PC-9 (cell line): ENCODE measurements at regions not wholly inside any gene's neighbourhood (a gene's known extent, or its start where the extent isn't known, plus 50 kb on each side); places are given as distances from the start of the nearest gene placed in this dataset.

Source experiments
- BruUV-seq: library from RNA; stranded (reverse); fragments of 400-500 nt; replicated peaks from 2 replicates; lab custom pipeline; 2021; lab: Mats Ljungman, UMichigan
- CTCF ChIA-PET: fragments of 300-600 bp; sonication (Branson Sonifier 250); formaldehyde crosslinking; loops from one replicate; lab custom pipeline; 2022; ENCODE audit warnings: antibody characterized with exemption; lab: Charles Lee
- POLR2A ChIA-PET: fragments of 300-600 bp; sonication (Branson Sonifier 250); formaldehyde crosslinking; loops from one replicate; lab custom pipeline; 2022; ENCODE audit warnings: antibody characterized with exemption; ENCODE audit not compliant: unreplicated experiment; lab: Charles Lee
- DNase-seq, 2 experiments: peaks; one replicate each; pipeline versions ENCODE4 v3.0.0 to v3.0.0-alpha.2; 2015 to 2022; ENCODE audit warnings: mixed read lengths in 1 of 2
- H2AFZ ChIP-seq: fragments of 200-600 bp; sonication (generic); 2 replicates; pipeline ENCODE4 v1.8.1; 2017; ENCODE audit warnings: antibody characterized with exemption
- H3F3A ChIP-seq: fragments of 200-600 bp; sonication (generic); 2 replicates; pipeline ENCODE4 v1.8.1; 2017; ENCODE audit warnings: antibody characterized with exemption, mild to moderate bottlenecking, low read depth; ENCODE audit not compliant: insufficient read depth
- H3K27ac ChIP-seq: fragments of 200-600 bp; sonication (generic); 2 replicates; pipeline ENCODE4 v1.6.1; 2016; ENCODE audit warnings: mixed run types
- H3K27me3 ChIP-seq: fragments of 200-600 bp; sonication (generic); 2 replicates; pipeline ENCODE4 v1.6.1; 2016; ENCODE audit warnings: low read depth, mixed run types; ENCODE audit not compliant: insufficient read depth
- H3K36me3 ChIP-seq: fragments of 200-600 bp; sonication (generic); 2 replicates; pipeline ENCODE4 v1.6.1; 2016; ENCODE audit warnings: low read depth, mixed run types
- H3K4me1 ChIP-seq: fragments of 200-600 bp; sonication (generic); replicated peaks from 2 replicates; pipeline ENCODE4 v1.6.1; 2016; ENCODE audit warnings: mixed run types; ENCODE audit not compliant: insufficient read depth
- H3K4me2 ChIP-seq: fragments of 200-600 bp; sonication (generic); 2 replicates; pipeline ENCODE4 v1.6.1; 2017; ENCODE audit warnings: mixed run types
- H3K4me3 ChIP-seq: fragments of 200-600 bp; sonication (generic); 2 replicates; pipeline ENCODE4 v1.6.1; 2016; ENCODE audit warnings: mixed run types
- H3K79me2 ChIP-seq: fragments of 200-600 bp; sonication (generic); 2 replicates; pipeline ENCODE4 v1.6.1; 2017; ENCODE audit warnings: low read depth, mixed run types
- H3K9me2 ChIP-seq: fragments of 200-600 bp; sonication (generic); 2 replicates; pipeline ENCODE4 v1.8.1; 2017; ENCODE audit warnings: mild to moderate bottlenecking; ENCODE audit not compliant: insufficient read depth
- H3K9me3 ChIP-seq: fragments of 200-600 bp; sonication (generic); 2 replicates; pipeline ENCODE4 v1.8.1; 2016; ENCODE audit warnings: low read depth; ENCODE audit not compliant: insufficient read depth
- H4K20me1 ChIP-seq: fragments of 200-600 bp; sonication (generic); 2 replicates; pipeline ENCODE4 v1.8.1; 2017; ENCODE audit not compliant: insufficient read depth
- EZH2 ChIP-seq: fragments of 200-600 bp; sonication (generic); IDR thresholded peaks from 2 replicates; pipeline ENCODE4 v1.8.0; 2017; ENCODE audit warnings: antibody characterized with exemption, low read depth
- intact Hi-C: fragments of 100-400 bp; cut with micrococcal nuclease; formaldehyde crosslinking; loops from one replicate; pipeline ENCODE4 v1.10.0; 2022; ENCODE audit not compliant: unreplicated experiment
- TF ChIP-seq, protein P1 (sequence below): fragments of 200-600 bp; sonication (generic); conservative IDR thresholded peaks from 2 replicates; pipeline ENCODE4 v1.6.1; 2017; ENCODE audit warnings: mixed run types, antibody characterized with exemption, mild to moderate bottlenecking, moderate library complexity

- H3K27ac ChIP-seq, result no peak overlapping the region
- H3K4me2 ChIP-seq, result no peak overlapping the region
- H3F3A ChIP-seq, result no peaks in the 10 kb centered on the region
- H2AFZ ChIP-seq, result no peak overlapping the region
- no peak overlapping the region for H3K4me3 ChIP-seq
- H3K27me3 ChIP-seq, result no peaks in the 10 kb centered on the region
- H3K36me3 ChIP-seq, result no peaks in the 10 kb centered on the region
- no peaks in the 10 kb centered on the region for H3K9me2 ChIP-seq
- CTCF ChIA-PET, result no interaction called here
- no peak for DNase-seq
- H3K4me1 ChIP-seq, result no peaks in the 10 kb centered on the region
- no TSS peak for BruUV-seq
- H3K9me3 ChIP-seq, result no peaks in the 10 kb centered on the region
- TF ChIP-seq, protein P1, sequence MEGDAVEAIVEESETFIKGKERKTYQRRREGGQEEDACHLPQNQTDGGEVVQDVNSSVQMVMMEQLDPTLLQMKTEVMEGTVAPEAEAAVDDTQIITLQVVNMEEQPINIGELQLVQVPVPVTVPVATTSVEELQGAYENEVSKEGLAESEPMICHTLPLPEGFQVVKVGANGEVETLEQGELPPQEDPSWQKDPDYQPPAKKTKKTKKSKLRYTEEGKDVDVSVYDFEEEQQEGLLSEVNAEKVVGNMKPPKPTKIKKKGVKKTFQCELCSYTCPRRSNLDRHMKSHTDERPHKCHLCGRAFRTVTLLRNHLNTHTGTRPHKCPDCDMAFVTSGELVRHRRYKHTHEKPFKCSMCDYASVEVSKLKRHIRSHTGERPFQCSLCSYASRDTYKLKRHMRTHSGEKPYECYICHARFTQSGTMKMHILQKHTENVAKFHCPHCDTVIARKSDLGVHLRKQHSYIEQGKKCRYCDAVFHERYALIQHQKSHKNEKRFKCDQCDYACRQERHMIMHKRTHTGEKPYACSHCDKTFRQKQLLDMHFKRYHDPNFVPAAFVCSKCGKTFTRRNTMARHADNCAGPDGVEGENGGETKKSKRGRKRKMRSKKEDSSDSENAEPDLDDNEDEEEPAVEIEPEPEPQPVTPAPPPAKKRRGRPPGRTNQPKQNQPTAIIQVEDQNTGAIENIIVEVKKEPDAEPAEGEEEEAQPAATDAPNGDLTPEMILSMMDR, result no peak
- TF ChIP-seq EZH2, result no peak
- intact Hi-C loops, result no loop called here
- no peaks in the 10 kb centered on the region for H4K20me1 ChIP-seq
- POLR2A ChIA-PET, result no interaction called here
- H3K79me2 ChIP-seq, result no peaks in the 10 kb centered on the region
These were observed 145.9 kb upstream of the GHR start for GRCh38 chr5:42277293-42277692.

DNA sequence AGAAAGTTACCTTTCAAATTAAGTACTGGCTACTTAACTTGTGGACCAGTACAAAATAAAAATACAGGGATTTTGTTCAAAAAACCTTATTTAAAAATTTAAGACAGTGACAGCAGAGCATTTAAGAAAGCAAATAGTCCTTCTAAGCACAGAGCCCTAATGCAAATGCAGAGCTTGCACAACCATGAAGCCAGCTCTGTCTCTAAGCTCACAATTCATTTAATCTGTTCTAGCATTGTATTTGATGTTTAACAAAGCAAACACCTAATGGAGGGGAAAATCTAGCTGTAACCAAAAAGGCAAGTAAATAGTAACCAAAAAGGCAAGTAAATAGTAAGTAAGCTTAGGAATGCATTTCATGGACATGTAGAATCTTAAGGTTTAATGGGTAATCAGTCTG is 138.7 kb upstream of the GHR start:
- POLR2A ChIA-PET, result no interaction called here
- no peaks in the 10 kb centered on the region for H3K9me3 ChIP-seq
- no peak overlapping the region for H3K27ac ChIP-seq
- H4K20me1 ChIP-seq, result no peaks in the 10 kb centered on the region
- BruUV-seq, result no TSS peak
- no peaks in the 10 kb centered on the region for H3K27me3 ChIP-seq
- DNase-seq, result no peak
- H3K4me3 ChIP-seq, result no peak overlapping the region
- H3K79me2 ChIP-seq, result no peaks in the 10 kb centered on the region
- no peaks in the 10 kb centered on the region for H3K9me2 ChIP-seq
- CTCF ChIA-PET, result no interaction called here
- no peaks in the 10 kb centered on the region for H3K36me3 ChIP-seq
- no peak overlapping the region for H3K4me2 ChIP-seq
- H3K4me1 ChIP-seq, result no peaks in the 10 kb centered on the region
- intact Hi-C loops, result no loop called here
- no peaks in the 10 kb centered on the region for H3F3A ChIP-seq
- no peak overlapping the region for H2AFZ ChIP-seq
- TF ChIP-seq EZH2, result no peak
- TF ChIP-seq, protein P1, result no peak

DNA sequence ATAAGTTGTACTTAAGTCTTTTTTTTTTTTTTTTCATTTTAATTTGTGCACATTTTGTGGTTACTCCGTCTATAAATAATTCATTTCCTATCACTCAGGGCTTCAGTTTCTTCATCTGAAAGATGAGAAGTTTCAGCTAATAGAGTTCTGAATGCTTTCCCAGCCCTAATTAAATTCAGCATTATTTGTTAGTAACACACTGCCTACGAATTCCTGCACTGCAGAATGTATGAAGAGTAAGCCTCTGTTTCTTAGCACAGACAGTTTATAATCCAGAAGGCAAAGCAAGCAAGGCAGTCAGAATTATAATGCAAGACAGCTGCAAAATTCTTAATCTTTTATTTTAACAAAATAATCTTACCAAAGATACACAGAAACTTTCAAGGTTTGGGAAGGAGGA is 138.0 kb upstream of the GHR start:
- Histone ChIP-seq H2AFZ (no peak overlapping the region), H4K20me1 (no peaks in the 10 kb centered on the region), H3K79me2 (no peaks in the 10 kb centered on the region), H3K9me3 (no peaks in the 10 kb centered on the region), H3K36me3 (no peaks in the 10 kb centered on the region), H3F3A (no peaks in the 10 kb centered on the region), H3K9me2 (no peaks in the 10 kb centered on the region), H3K4me1 (no peaks in the 10 kb centered on the region), H3K4me3 (no peak overlapping the region), H3K27ac (no peak overlapping the region), H3K27me3 (no peaks in the 10 kb centered on the region), H3K4me2 (no peak overlapping the region)
- no peak for DNase-seq
- ChIA-PET CTCF (no interaction called here), POLR2A (no interaction called here)
- TF ChIP-seq EZH2, result no peak
- TF ChIP-seq, protein P1, result no peak
- BruUV-seq, result no TSS peak
- intact Hi-C loops, result no loop called here
